ENCODE measurements at regions not wholly inside any gene's neighbourhood (a gene's known extent, or its start where the extent isn't known, plus 50 kb on each side); places are given as distances from the start of the nearest gene placed in this dataset.

- DNase-seq, result no peak
- Histone ChIP-seq H3K4me3 (no peak overlapping the region), H3K27me3 (no peaks in the 10 kb centered on the region), H3K27ac (no peak overlapping the region), H3K4me1 (no peaks in the 10 kb centered on the region), H3K36me3 (no peaks in the 10 kb centered on the region), H3K9me3 (no peaks in the 10 kb centered on the region)
- in situ Hi-C loops (cut with MboI; ENCODE audit: low sequenced_read_pairs in 4 of 4), result no loop called here
- no peak for ATAC-seq
- intact Hi-C loops (cut with DNase I; ENCODE audit: low total_unique reads), result no loop called here
- TF ChIP-seq POLR2A (IDR thresholded peaks at IDR 0.05) (no peak), CTCF (IDR thresholded peaks at IDR 0.05 in 4 of 5, conservative IDR thresholded peaks at IDR 0.05 in 1 of 5) (no peak)
These were observed 225.2 kb downstream of the HAPSTR1 start for GRCh38 chr16:9316615-9317014.

GRCh38 chr16:9318764-9319163 lies 227.3 kb downstream of the HAPSTR1 start:
- Histone ChIP-seq H3K4me1 (no peaks in the 10 kb centered on the region), H3K9me3 (no peaks in the 10 kb centered on the region), H3K4me3 (no peak overlapping the region), H3K27ac (no peak overlapping the region), H3K27me3 (no peaks in the 10 kb centered on the region), H3K36me3 (no peaks in the 10 kb centered on the region)
- in situ Hi-C loops (cut with MboI; ENCODE audit: low sequenced_read_pairs in 4 of 4) (no loop called here), intact Hi-C loops (cut with DNase I; ENCODE audit: low total_unique reads) (no loop called here)
- DNase-seq (no peak), ATAC-seq (no peak)
- TF ChIP-seq POLR2A (IDR thresholded peaks at IDR 0.05) (no peak), CTCF (IDR thresholded peaks at IDR 0.05 in 4 of 5, conservative IDR thresholded peaks at IDR 0.05 in 1 of 5) (no peak)

DNA sequence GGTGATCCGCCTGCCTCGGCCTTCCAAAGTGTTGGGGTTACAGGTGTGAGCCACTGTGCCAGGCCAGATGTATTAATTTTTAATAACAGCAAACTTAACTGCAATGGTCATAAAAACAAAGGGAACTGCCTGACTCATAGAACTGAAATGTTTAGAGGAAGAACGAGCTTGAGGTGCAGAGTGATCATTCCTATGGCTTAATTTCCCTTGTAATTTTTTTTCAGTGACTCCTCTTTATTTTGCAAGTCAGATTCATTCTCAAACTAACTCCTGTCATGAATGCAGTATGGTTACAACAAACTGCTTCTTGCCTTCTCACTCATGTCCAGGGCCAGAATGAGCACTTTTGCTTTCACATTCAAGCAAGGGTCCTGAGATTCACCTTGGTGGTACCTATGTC lies 231.3 kb downstream of the HAPSTR1 start:
- no peaks in the 10 kb centered on the region for H3K36me3 ChIP-seq
- no peak for ATAC-seq
- no peak overlapping the region for H3K4me3 ChIP-seq
- in situ Hi-C loops (cut with MboI; ENCODE audit: low sequenced_read_pairs in 4 of 4), result no loop called here
- no peaks in the 10 kb centered on the region for H3K4me1 ChIP-seq
- DNase-seq, result no peak
- H3K27me3 ChIP-seq, result no peaks in the 10 kb centered on the region
- H3K9me3 ChIP-seq, result no peaks in the 10 kb centered on the region
- intact Hi-C loops (cut with DNase I; ENCODE audit: low total_unique reads), result no loop called here
- TF ChIP-seq POLR2A (IDR thresholded peaks at IDR 0.05), result no peak
- TF ChIP-seq CTCF (IDR thresholded peaks at IDR 0.05 in 4 of 5, conservative IDR thresholded peaks at IDR 0.05 in 1 of 5), result no peak
- no peak overlapping the region for H3K27ac ChIP-seq

- intact Hi-C loops (cut with DNase I; ENCODE audit: low total_unique reads) (no loop called here), in situ Hi-C loops (cut with MboI; ENCODE audit: low sequenced_read_pairs in 4 of 4) (no loop called here)
- no peaks in the 10 kb centered on the region for H3K9me3 ChIP-seq
- no peak overlapping the region for H3K27ac ChIP-seq
- DNase-seq, result no peak
- no peaks in the 10 kb centered on the region for H3K36me3 ChIP-seq
- ATAC-seq, result no peak
- TF ChIP-seq POLR2A (IDR thresholded peaks at IDR 0.05) (no peak), CTCF (IDR thresholded peaks at IDR 0.05 in 4 of 5, conservative IDR thresholded peaks at IDR 0.05 in 1 of 5) (no peak)
- no peak overlapping the region for H3K4me3 ChIP-seq
- no peaks in the 10 kb centered on the region for H3K27me3 ChIP-seq
- no peaks in the 10 kb centered on the region for H3K4me1 ChIP-seq
These were observed 231.7 kb downstream of the HAPSTR1 start for GRCh38 chr16:9323170-9323569.

GRCh38 chr16:9327253-9327652 lies 235.8 kb downstream of the HAPSTR1 start:
- no peaks in the 10 kb centered on the region for H3K4me1 ChIP-seq
- intact Hi-C loops (cut with DNase I; ENCODE audit: low total_unique reads), result no loop called here
- H3K4me3 ChIP-seq, result no peak overlapping the region
- no peak overlapping the region for H3K27ac ChIP-seq
- TF ChIP-seq CTCF (IDR thresholded peaks at IDR 0.05 in 4 of 5, conservative IDR thresholded peaks at IDR 0.05 in 1 of 5) (no peak), POLR2A (IDR thresholded peaks at IDR 0.05) (no peak)
- in situ Hi-C loops (cut with MboI; ENCODE audit: low sequenced_read_pairs in 4 of 4), result no loop called here
- H3K36me3 ChIP-seq, result no peaks in the 10 kb centered on the region
- DNase-seq, result no peak
- H3K9me3 ChIP-seq, result no peaks in the 10 kb centered on the region
- ATAC-seq, result no peak
- H3K27me3 ChIP-seq, result no peaks in the 10 kb centered on the region
